ENCODE measurements at regions not wholly inside any gene's neighbourhood (a gene's known extent, or its start where the extent isn't known, plus 50 kb on each side); places are given as distances from the start of the nearest gene placed in this dataset.
A peak's percentile ranks its signal among the peaks of the same experiment; 100 is the strongest.

- Histone ChIP-seq H3K4me3 (replicated peaks; ENCODE audit: insufficient read depth, low read length) (no peak overlapping the region), H3K27me3 (ENCODE audit: insufficient read depth, poor library complexity, severe bottlenecking) (no peaks in the 10 kb centered on the region), H3K27ac (replicated peaks) (no peak overlapping the region)
- TF ChIP-seq SPI1 (IDR thresholded peaks at IDR 0.05; ENCODE audit: borderline replicate concordance, low read depth): no peak
- TF ChIP-seq POLR2AphosphoS5 (IDR thresholded peaks at IDR 0.05; ENCODE audit: low read depth): no peak
- no peak for TF ChIP-seq REST (IDR thresholded peaks at IDR 0.05; ENCODE audit: insufficient replicate concordance, low read depth)
- no peak for TF ChIP-seq CTCF (IDR thresholded peaks at IDR 0.05; ENCODE audit: insufficient read depth, low read length)
- no peak for TF ChIP-seq GABPA (IDR thresholded peaks at IDR 0.05; ENCODE audit: low read depth)
- no peak for DNase-seq (ENCODE audit: low read depth in 1 of 2, low spot score in 1 of 2)
Measured at GRCh38 chr10:33935350-33935749, 600.9 kb upstream of the NRP1 start.

- peak in 1 of 2 experiments; percentile 28 for DNase-seq (ENCODE audit: low read depth in 1 of 2, low spot score in 1 of 2)
- Histone ChIP-seq H3K27ac (replicated peaks) (no peak overlapping the region), H3K27me3 (ENCODE audit: insufficient read depth, poor library complexity, severe bottlenecking) (no peaks in the 10 kb centered on the region), H3K4me3 (replicated peaks; ENCODE audit: insufficient read depth, low read length) (no peak overlapping the region)
- TF ChIP-seq SPI1 (IDR thresholded peaks at IDR 0.05; ENCODE audit: borderline replicate concordance, low read depth) (peak; percentile 56; the same call in 1 of the 2 replicates), REST (IDR thresholded peaks at IDR 0.05; ENCODE audit: insufficient replicate concordance, low read depth) (no peak), POLR2AphosphoS5 (IDR thresholded peaks at IDR 0.05; ENCODE audit: low read depth) (no peak), GABPA (IDR thresholded peaks at IDR 0.05; ENCODE audit: low read depth) (no peak), CTCF (IDR thresholded peaks at IDR 0.05; ENCODE audit: insufficient read depth, low read length) (no peak)
Measured at GRCh38 chr10:33930079-33930478, 595.6 kb upstream of the NRP1 start.

GRCh38 chr10:33927347-33927746 is 592.9 kb upstream of the NRP1 start:
- TF ChIP-seq POLR2AphosphoS5 (IDR thresholded peaks at IDR 0.05; ENCODE audit: low read depth): no peak
- TF ChIP-seq CTCF (IDR thresholded peaks at IDR 0.05; ENCODE audit: insufficient read depth, low read length): no peak
- DNase-seq (ENCODE audit: low read depth in 1 of 2, low spot score in 1 of 2): no peak
- Histone ChIP-seq H3K4me3 (replicated peaks; ENCODE audit: insufficient read depth, low read length) (no peak overlapping the region), H3K27me3 (ENCODE audit: insufficient read depth, poor library complexity, severe bottlenecking) (no peaks in the 10 kb centered on the region), H3K27ac (replicated peaks) (no peak overlapping the region)

GRCh38 chr10:33921970-33922605 is 587.6 kb upstream of the NRP1 start:
- no peak overlapping the region for H3K27ac ChIP-seq (replicated peaks)
- H3K4me3 ChIP-seq (replicated peaks; ENCODE audit: insufficient read depth, low read length): no peak overlapping the region
- no peak for TF ChIP-seq POLR2AphosphoS5 (IDR thresholded peaks at IDR 0.05; ENCODE audit: low read depth)
- no peak for TF ChIP-seq CTCF (IDR thresholded peaks at IDR 0.05; ENCODE audit: insufficient read depth, low read length)
- TF ChIP-seq SPI1 (IDR thresholded peaks at IDR 0.05; ENCODE audit: borderline replicate concordance, low read depth): no peak
- no peak for TF ChIP-seq GABPA (IDR thresholded peaks at IDR 0.05; ENCODE audit: low read depth)
- no peak for TF ChIP-seq REST (IDR thresholded peaks at IDR 0.05; ENCODE audit: insufficient replicate concordance, low read depth)
- DNase-seq (ENCODE audit: low read depth in 1 of 2, low spot score in 1 of 2): no peak
- no peaks in the 10 kb centered on the region for H3K27me3 ChIP-seq (ENCODE audit: insufficient read depth, poor library complexity, severe bottlenecking)

Measured in HL-60 (cell line).